ENCODE measurements at regions not wholly inside any gene's neighbourhood (a gene's known extent, or its start where the extent isn't known, plus 50 kb on each side); places are given as distances from the start of the nearest gene placed in this dataset.

DNA sequence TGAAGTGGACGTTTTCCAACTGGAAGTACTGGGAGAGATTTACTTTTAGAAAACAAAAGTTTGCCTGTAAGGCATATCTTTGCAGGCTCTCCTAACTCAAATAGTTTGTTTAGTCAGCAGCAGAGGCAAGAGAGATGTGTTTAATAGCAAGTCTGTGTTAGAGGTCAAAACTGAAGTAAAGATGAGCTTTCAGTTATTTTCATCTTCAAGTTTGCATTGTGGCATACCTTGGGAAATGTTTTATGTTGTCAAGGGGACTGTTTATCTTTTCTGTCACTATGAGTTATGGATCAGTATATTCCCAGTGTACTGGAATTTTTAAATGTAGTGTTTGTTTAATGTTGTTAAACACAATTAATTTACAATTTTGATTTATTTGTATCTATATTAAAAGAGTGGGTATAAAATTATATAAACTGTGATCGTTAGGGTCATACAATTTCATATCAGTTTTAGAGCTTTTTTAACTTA, 169.7 kb upstream of the PPP1R3A start:
- TF ChIP-seq, protein P1, sequence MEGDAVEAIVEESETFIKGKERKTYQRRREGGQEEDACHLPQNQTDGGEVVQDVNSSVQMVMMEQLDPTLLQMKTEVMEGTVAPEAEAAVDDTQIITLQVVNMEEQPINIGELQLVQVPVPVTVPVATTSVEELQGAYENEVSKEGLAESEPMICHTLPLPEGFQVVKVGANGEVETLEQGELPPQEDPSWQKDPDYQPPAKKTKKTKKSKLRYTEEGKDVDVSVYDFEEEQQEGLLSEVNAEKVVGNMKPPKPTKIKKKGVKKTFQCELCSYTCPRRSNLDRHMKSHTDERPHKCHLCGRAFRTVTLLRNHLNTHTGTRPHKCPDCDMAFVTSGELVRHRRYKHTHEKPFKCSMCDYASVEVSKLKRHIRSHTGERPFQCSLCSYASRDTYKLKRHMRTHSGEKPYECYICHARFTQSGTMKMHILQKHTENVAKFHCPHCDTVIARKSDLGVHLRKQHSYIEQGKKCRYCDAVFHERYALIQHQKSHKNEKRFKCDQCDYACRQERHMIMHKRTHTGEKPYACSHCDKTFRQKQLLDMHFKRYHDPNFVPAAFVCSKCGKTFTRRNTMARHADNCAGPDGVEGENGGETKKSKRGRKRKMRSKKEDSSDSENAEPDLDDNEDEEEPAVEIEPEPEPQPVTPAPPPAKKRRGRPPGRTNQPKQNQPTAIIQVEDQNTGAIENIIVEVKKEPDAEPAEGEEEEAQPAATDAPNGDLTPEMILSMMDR (IDR thresholded peaks at IDR 0.05), result no peak
- ChIA-PET CTCF (no interaction called here), POLR2A (no interaction called here)
- peaks cover 46% of the 10 kb centered on the region for H3K27me3 Mint-ChIP-seq
- no peaks in the 10 kb centered on the region for H3K9me3 Mint-ChIP-seq
- H3K4me3 Mint-ChIP-seq, result peak overlapping the region; percentile 29
- no peak overlapping the region for H3K27ac Mint-ChIP-seq
- H3K4me1 Mint-ChIP-seq, result peaks cover 39% of the 10 kb centered on the region
- no peak for ATAC-seq (ENCODE audit: low read depth)
- no peaks in the 10 kb centered on the region for H3K36me3 Mint-ChIP-seq (ENCODE audit: low read depth)
- intact Hi-C loops (cut with micrococcal nuclease), result loop anchor here (10.0 kb wide), 2 partner anchors 316 to 1616 kb away; no protein-coding TSS in a partner anchor
- no peak for DNase-seq

DNA sequence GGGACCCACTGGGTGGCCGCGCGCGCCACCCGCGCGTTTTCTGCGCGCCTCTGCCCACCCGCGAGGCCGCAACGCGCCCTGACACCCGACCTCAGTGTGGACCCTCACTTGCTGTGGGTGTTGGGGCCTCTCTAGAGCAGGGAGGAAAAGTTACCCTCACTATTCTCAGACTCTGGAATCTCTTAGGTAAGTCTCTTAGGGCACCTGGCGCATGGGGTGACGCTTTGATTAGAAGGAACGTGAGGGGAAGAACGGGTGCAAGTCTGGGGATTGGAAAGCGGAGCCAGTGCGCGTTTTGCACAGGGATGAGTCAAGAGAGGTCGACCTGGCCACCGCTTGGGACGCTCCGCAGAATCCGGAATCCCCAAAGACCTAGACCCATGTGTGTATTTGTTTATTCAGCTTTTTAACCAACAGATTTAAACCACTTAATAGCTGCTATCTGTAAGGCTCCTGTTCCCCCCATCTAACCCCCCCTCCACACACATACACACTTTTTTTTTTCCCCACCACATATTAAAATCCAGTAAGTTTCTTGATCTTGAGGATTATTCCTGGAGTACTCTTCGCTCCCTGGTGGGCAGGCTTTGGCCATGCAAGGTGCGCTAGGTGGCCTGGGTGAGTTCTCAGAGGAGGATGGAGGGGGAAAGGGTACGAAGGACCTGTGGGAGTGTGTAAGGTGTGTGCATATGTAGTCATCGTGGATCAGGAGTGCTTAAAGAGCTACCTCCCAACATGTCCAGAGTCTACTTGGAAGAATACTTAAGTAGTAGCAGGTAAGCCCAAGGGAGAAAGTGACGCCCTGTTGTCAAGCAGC, 169.1 kb upstream of the PPP1R3A start:
- CTCF ChIA-PET, result no interaction called here
- Mint-ChIP-seq H3K4me3 (peak overlapping the region; percentile 29), H3K4me1 (peaks cover 45% of the 10 kb centered on the region), H3K27ac (no peak overlapping the region), H3K27me3 (peaks cover 48% of the 10 kb centered on the region), H3K36me3 (ENCODE audit: low read depth) (no peaks in the 10 kb centered on the region), H3K9me3 (no peaks in the 10 kb centered on the region)
- TF ChIP-seq, protein P1 (IDR thresholded peaks at IDR 0.05), result no peak
- ATAC-seq (ENCODE audit: low read depth) (no peak), DNase-seq (no peak)
- intact Hi-C loops (cut with micrococcal nuclease), result loop anchor here (10.0 kb wide), 2 partner anchors 317 to 1617 kb away; no protein-coding TSS in a partner anchor
- POLR2A ChIA-PET, result interaction anchor here (0.7 kb wide), 1 partner anchor 1178 kb away, joined by 10 read pairs; no protein-coding TSS in a partner anchor

DNA sequence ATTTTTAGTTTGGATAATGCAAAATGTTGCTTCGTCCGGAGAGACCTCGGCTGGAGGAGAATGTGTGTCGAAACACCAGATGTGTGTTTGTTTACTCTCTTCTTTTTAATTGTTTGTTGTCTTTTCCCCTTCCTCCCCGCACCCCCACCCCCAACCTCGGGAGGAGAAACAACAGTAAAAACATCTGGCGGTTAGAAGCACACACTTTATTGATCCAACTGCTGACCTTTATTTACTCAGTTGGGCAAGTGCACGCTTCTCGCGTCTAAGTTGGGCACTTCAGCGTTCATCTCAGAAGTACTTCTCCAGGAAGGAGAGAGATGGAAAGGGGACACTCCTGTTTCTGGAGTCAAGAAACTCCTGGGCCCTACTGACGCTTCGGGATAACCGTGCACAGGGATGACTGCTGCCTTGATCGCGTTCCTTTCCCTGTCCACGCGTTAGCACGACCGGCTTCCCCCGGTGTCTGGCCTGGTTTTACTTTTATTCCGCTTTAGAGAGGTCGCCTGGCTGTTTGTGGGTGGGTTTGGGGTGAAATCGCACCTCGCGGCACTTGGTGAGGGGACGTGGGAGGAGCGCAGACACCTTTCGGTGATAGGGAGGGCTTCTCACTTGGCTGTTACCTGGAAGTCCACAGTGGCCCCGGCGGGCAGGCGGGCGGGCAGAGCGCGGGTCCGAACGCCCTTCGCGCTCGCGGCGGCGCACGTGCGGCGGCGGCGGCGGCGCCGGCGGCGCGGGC, 168.3 kb upstream of the PPP1R3A start:
- H3K36me3 Mint-ChIP-seq (ENCODE audit: low read depth), result no peaks in the 10 kb centered on the region
- TF ChIP-seq, protein P1 (IDR thresholded peaks at IDR 0.05), result no peak
- H3K4me1 Mint-ChIP-seq, result peaks cover 49% of the 10 kb centered on the region
- DNase-seq (no peak), ATAC-seq (ENCODE audit: low read depth) (no peak)
- intact Hi-C loops (cut with micrococcal nuclease), result loop anchor here (10.0 kb wide), 2 partner anchors 318 to 1618 kb away; no protein-coding TSS in a partner anchor
- peak overlapping the region; percentile 86 for H3K4me3 Mint-ChIP-seq
- POLR2A ChIA-PET, result interaction anchor here (0.7 kb wide), 1 partner anchor 1179 kb away, joined by 10 read pairs; no protein-coding TSS in a partner anchor
- H3K27me3 Mint-ChIP-seq, result peaks cover 49% of the 10 kb centered on the region
- H3K9me3 Mint-ChIP-seq, result no peaks in the 10 kb centered on the region
- CTCF ChIA-PET, result no interaction called here
- H3K27ac Mint-ChIP-seq, result no peak overlapping the region

DNA sequence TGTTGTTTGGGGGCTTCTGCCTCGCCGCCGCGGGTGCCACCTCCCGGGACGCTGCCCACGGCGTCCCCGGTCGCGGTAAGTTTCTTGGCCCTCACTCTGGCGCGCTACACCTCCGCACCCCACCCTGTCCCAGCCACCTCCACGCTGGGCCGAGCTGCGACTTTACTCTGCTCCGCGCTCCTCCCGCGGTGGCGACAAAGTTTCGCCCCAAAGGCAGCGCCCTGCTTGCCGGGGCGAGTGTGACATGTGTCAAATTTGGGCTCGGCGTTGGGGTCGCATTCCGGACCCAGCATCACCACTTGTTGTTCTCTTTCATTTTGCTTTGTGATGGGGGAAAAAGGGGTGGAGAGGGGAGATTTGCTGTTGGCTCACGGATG, 167.7 kb upstream of the PPP1R3A start:
- peaks cover 53% of the 10 kb centered on the region for H3K4me1 Mint-ChIP-seq
- ATAC-seq (ENCODE audit: low read depth) (peak; percentile 19), DNase-seq (no peak)
- no peak overlapping the region for H3K27ac Mint-ChIP-seq
- peak overlapping the region; percentile 86 for H3K4me3 Mint-ChIP-seq
- CTCF ChIA-PET, result no interaction called here
- no peaks in the 10 kb centered on the region for H3K36me3 Mint-ChIP-seq (ENCODE audit: low read depth)
- H3K27me3 Mint-ChIP-seq, result peaks cover 54% of the 10 kb centered on the region
- no peaks in the 10 kb centered on the region for H3K9me3 Mint-ChIP-seq
- intact Hi-C loops (cut with micrococcal nuclease), result loop anchor here (10.0 kb wide), 2 partner anchors 318 to 1618 kb away; no protein-coding TSS in a partner anchor
- POLR2A ChIA-PET, result no interaction called here
- TF ChIP-seq, protein P1 (IDR thresholded peaks at IDR 0.05), result no peak
